Hepatic stellate cell (primary cell): ENCODE measurements at regions not wholly inside any gene's neighbourhood (a gene's known extent, or its start where the extent isn't known, plus 50 kb on each side); places are given as distances from the start of the nearest gene placed in this dataset.

Source experiments
- DNase-seq: peaks from one replicate; pipeline ENCODE4 v3.0.0; 2011; ENCODE audit warnings: low spot score

- no peak for DNase-seq
These were observed 160.4 kb upstream of the PWP1 start for GRCh38 chr12:107525063-107525718.

DNA sequence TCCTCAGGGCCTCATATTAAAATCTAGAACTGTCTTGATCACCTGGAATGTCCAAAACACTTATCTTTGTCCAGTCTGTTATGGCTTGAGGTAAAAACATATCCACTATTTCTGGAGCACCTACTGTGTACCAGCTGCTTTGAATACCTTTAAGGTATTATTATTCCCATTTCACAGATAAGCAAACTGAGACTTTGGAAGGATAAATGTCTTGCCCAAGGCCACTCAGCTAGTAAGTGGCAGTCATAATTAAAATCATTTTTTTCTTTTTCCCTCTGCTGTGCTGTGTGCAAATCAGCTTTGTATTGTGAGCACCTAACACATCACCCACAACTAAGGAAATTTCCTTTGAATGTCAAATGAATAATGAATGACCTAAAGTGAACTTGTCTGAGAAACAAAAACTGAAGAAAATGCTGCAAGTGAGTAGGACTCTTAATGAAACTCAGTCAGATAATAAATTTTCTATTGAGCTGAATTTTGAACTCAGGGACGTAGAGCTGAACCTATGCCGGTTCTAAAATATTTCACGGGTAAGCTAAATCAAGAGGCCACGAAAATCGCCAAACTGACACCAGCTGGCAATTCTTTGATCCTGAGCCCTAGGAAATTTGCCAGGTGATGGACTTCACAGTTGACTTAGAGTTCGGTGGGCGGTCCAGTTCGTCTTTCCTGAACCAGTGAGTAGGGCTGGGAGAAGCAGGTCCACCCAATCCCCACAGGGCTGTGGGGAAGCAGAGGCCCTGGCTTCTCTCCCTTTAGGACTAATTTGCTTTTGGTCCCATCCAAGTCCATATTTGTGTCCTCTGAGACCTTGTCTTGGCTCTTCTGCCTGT, 159.7 kb upstream of the PWP1 start:
- no peak for DNase-seq

DNA sequence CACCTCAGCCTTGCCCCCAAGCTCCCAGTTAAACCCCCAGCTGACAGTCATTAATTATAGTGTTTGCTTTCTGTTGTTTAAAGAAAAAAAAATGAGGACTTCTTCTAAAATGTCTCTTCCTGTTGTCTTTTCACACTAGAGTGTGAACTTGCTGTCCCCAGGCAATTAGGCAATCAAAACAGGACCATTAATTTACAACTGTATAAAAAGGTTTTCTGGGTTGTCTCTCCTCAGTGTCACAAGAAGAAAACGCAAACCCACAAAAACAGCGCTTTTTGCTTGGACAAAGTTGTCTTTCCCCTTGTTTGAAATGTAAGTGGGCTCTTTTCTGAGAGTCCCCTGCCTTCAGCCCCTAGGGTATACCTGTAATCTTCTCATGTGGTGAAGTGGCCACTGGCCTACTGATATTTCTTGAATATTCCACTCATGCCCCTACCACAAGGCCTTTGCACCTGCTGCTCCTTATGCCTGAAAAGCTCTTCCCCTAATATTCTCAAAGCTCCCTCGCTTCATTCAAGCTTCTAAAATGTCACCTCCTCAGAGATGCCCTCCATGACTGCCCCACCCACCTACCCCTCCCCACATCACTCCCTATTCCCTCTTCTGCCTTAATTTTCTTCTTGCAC, 158.9 kb upstream of the PWP1 start:
- no peak for DNase-seq

- no peak for DNase-seq
These were observed 156.8 kb upstream of the PWP1 start for GRCh38 chr12:107528731-107529365.

- DNase-seq, result no peak
These were observed 155.6 kb upstream of the PWP1 start for GRCh38 chr12:107529991-107530390.

GRCh38 chr12:107530701-107531100, 154.9 kb upstream of the PWP1 start:
- DNase-seq, result no peak

DNA sequence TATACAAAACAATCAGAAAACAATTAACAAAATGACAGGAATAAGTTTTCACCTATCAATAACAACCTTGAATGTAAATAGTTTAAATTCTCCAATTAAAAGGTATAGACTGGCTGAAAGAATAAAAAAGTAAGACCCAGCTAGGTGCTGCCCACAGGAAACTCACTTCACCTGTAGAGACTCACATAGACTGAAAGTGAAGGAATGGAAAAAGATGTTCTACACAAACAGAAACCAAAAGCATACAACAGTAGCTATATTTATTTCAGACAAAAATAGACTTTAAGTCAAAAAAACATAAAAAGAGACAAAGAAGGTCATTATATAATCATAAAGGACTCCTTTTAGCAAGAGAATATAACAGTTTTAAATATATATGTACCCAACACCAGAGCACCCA, 152.4 kb upstream of the PWP1 start:
- DNase-seq, result no peak

GRCh38 chr12:107536613-107537012, 149.0 kb upstream of the PWP1 start:
- no peak for DNase-seq

- DNase-seq, result no peak
These were observed 148.0 kb upstream of the PWP1 start for GRCh38 chr12:107537464-107538119.

DNA sequence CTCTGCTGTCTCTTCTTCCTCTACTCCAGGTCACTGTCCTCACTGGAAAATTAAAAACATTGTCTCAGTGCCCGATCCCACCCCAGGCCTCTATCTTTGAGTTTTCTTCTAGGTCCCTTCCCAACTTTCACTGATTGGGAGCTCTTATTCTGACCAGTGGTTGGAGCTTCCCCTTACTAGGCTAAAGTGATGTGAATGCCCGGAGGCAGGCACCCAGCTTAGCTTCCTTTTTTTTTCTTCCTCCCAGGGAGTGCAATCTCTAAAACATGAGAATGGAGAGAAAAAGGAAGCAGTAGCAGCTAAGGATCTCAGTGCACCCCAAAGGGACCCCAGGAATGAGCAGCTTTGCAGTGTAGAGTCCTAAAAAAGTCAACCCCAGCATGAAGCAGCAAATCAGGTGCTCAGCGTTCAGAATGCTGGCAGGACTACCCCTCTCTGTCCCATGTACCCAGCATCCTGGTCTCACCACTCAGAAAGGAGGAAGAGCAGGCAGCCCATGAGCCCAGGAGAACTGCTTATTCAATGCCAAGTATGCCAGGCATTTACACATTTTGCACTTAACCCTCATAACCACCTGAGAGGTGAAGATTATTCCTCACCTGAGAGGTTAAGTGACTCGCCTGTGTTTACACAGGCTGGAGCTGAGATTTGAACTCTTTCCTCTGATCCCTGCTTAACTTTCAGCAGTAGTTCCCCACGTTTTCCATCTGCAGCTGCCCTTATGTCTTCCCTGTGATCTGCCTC, 146.2 kb upstream of the PWP1 start:
- DNase-seq, result no peak

DNA sequence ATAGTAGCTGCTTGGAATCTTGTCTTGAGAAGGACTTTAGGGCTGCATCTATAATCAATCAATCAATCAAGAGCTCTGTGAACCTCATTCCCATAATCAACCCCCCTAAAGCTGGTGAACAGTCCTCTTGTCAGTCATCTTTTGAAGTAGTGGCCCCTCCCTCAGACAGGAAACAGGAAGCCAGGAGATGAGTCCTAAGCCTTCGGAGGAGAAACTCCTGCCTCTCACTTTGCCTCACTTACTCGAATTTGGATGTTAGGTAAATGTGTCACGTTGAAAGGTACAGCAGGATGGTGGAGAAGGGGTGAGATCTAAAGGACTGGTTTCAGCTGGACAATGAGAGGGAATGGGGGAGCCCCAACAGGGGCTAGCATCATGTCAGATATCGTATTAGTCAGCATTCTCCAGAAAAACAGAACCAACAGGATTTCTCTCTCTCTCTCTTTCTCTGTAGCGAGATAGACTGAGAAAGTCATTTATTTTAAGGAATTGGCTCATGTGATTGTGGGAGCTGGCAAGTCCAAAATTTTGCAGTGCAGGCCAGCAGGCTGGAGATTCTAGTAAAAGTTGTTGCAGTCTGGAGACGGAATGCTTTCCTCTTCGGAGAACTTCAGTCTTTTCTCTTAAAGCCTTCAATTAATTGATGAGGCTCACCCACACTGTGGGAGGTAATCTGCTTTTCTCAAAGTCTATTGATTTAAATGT, 144.4 kb upstream of the PWP1 start:
- no peak for DNase-seq

GRCh38 chr12:107543416-107543815, 142.2 kb upstream of the PWP1 start:
- DNase-seq, result no peak

DNA sequence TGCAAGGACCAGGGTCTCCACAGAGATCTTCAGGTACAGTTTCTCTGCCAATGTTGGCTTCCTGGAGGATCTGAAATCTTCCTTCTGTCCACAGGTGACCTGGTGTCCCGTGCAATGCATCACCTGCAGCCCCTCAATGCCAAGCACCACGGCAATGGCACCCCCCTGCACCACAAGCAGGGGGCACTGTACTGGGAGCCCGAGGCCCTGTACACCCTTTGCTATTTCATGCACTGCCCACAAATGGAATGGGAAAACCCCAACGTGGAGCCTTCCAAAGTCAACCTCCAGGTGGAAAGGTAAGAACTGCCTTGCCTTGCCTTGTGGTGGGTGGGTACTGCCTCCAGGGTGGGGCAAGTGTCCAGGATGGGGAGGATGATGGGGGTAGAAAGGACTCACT, 141.8 kb upstream of the PWP1 start:
- no peak for DNase-seq

GRCh38 chr12:107544937-107545336, 140.7 kb upstream of the PWP1 start:
- no peak for DNase-seq

DNA sequence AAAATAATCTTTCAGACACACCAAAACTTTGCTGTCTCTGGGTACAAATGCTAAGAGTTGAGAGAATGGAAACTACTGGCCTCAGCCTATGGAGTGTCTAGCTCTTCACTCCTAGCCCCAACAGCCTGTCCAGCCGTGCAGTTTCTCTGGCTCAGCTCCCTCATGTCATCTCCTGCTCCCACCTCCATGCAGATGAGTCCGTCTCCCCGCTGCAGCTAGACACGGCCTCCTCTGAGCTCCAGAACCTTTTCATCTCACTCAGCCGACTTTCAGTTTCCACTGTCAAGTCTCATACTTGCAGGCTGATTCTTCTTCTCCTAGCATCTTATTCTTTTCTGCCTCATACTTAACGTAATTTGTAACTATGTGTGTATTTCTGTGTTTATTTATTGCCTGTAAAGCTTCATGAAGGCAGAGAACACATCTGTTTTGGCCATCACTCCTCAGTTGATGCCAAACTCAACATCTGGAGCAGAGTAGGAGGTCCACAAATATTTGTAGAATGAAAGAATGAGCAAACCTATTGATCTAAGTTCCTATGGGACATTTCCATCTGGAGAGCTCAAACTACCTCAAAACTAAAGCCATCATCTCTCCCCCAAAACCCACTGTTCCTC, 139.8 kb upstream of the PWP1 start:
- no peak for DNase-seq

DNA sequence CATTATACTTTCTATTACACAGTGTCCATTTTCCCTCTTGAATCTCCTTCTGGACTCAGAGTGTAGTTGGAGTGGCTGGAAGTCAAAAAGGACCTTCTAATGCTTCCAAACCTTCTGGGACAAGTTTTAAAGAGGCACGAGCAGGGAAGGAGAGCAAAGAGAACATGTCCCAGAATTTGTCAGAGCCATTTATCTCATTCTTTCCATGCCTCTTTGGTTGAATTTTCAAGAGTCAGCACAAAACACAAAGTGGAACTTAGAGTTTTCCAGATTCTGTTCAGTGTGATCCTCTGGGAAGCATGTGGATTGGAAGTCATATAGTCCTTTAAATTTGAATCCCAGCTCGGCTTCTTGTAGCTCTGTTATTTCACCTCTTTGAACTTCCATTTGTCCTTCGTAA, 138.2 kb upstream of the PWP1 start:
- no peak for DNase-seq

DNA sequence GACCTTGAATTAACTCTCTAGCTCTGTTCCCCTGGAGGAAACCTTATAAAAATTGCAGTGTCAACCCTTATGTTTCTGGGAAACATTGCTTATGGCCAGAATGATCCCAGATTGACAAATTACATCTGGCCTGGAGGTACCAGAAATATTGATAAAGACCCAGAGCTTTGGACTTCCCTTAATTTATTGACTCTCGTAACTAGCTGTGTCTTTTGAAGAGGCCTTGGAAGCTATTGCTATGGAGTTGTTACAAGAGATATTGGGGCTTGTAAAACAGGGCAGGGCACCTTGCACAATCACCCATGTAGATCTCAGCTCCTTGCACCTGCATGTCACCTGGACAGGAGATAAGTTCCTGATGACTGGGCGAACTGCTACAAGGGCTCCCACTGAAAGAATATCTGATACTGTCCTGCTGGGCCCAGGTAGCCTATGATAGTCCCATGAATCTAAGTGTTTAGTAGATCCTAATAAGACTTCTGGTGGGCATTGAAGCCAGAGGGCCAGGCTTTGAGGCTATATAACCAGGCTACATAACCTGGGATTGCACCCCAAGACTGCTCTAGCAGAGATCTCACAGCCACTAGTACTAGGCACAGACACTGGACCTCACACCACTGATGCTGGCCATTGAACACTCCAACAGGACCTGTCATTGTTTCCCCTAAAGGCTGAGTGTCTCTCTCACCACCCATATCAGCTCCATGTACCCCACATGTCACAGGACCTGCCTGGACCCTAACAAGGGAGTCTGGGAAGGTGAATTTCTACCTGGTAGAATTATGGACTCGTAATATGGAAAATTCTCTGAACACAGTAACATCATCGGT, 135.7 kb upstream of the PWP1 start:
- DNase-seq, result no peak

GRCh38 chr12:107551434-107551833, 134.2 kb upstream of the PWP1 start:
- no peak for DNase-seq

DNA sequence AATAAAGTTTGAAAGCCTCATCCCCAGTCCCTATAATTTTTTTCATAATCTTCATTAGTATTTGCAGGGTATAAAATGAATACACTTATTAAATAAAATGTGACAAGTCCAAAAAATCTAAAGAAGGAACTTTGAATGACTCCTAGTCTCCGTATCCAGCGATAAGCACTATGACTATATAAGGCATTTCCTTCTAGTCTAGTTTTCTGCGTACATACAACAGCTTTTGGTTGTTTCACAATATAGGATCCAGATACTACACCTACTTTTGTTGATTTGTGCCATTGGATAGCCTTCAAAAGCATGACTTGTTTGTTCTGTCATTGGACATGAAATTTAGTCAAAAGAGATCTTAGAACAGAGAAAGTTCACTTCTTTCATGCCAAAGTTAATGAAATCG, 133.3 kb upstream of the PWP1 start:
- no peak for DNase-seq
